OCI-LY7 (cell line): ENCODE measurements at regions not wholly inside any gene's neighbourhood (a gene's known extent, or its start where the extent isn't known, plus 50 kb on each side); places are given as distances from the start of the nearest gene placed in this dataset.

Experiments used
- BruUV-seq: library from RNA; stranded (reverse); fragments of 400-500 nt; replicated peaks from 2 replicates; lab custom pipeline; 2021; lab: Mats Ljungman, UMichigan
- CTCF ChIA-PET: fragments of 300-600 bp; sonication (Branson Sonifier 250); formaldehyde crosslinking; loops from one replicate; lab custom pipeline; 2022; ENCODE audit warnings: antibody characterized with exemption; ENCODE audit not compliant: unreplicated experiment; lab: Charles Lee
- POLR2A ChIA-PET: fragments of 300-600 bp; sonication (Branson Sonifier 250); formaldehyde crosslinking; loops from one replicate; lab custom pipeline; 2022; ENCODE audit warnings: antibody characterized with exemption; lab: Charles Lee
- DNase-seq: peaks from one replicate; pipeline ENCODE4 v3.0.0-alpha.2; 2015; ENCODE audit warnings: low spot score
- H2AFZ ChIP-seq: fragments of 200-600 bp; sonication (generic), shearing (Covaris generic); 2 replicates; pipeline ENCODE4 v1.6.1; 2014; ENCODE audit warnings: mild to moderate bottlenecking, antibody characterized with exemption, low read length, moderate library complexity
- H3K27ac ChIP-seq: fragments of 200-600 bp; sonication (generic); 2 replicates; pipeline ENCODE4 v1.5.1; 2014; ENCODE audit warnings: mixed run types, low read depth, mild to moderate bottlenecking, moderate library complexity, low read length, inconsistent platforms; ENCODE audit not compliant: poor library complexity, severe bottlenecking
- H3K36me3 ChIP-seq: fragments of 200-600 bp; sonication (generic); 2 replicates; pipeline ENCODE4 v1.6.1; 2014; ENCODE audit warnings: mild to moderate bottlenecking, antibody characterized with exemption, low read length, moderate library complexity, mixed read lengths; ENCODE audit not compliant: insufficient read depth
- H3K4me1 ChIP-seq: fragments of 200-600 bp; sonication (generic); 2 replicates; pipeline ENCODE4 v1.5.1; 2014; ENCODE audit warnings: mild to moderate bottlenecking, low read length; ENCODE audit not compliant: insufficient read depth, poor library complexity, severe bottlenecking
- H3K4me2 ChIP-seq: fragments of 200-600 bp; sonication (generic); 2 replicates; pipeline ENCODE4 v1.6.1; 2014; ENCODE audit warnings: mild to moderate bottlenecking, low read length
- H3K4me3 ChIP-seq: fragments of 200-600 bp; sonication (generic); 2 replicates; pipeline ENCODE4 v1.5.1; 2014; ENCODE audit warnings: mild to moderate bottlenecking, low read depth, low read length; ENCODE audit not compliant: poor library complexity, severe bottlenecking
- H3K79me2 ChIP-seq: fragments of 200-600 bp; sonication (generic); 2 replicates; pipeline ENCODE4 v1.6.1; 2016; ENCODE audit warnings: low read depth, mild to moderate bottlenecking, low read length, moderate library complexity, mixed read lengths; ENCODE audit not compliant: insufficient read depth
- H3K9me2 ChIP-seq: fragments of 200-600 bp; sonication (generic); 2 replicates; pipeline ENCODE4 v1.6.1; 2016; ENCODE audit warnings: mild to moderate bottlenecking, low read length, mixed read lengths; ENCODE audit not compliant: insufficient read depth
- H3K9me3 ChIP-seq: fragments of 200-600 bp; sonication (generic); 2 replicates; pipeline ENCODE4 v1.6.1; 2014; ENCODE audit warnings: mild to moderate bottlenecking, mixed run types, low read length, mixed read lengths
- H4K20me1 ChIP-seq: fragments of 200-600 bp; sonication (generic); 2 replicates; pipeline ENCODE4 v1.6.1; 2014; ENCODE audit warnings: mild to moderate bottlenecking, antibody characterized with exemption, low read length, moderate library complexity, mixed read lengths; ENCODE audit not compliant: insufficient read depth
- CTCF ChIP-seq: fragments of 200-600 bp; sonication (generic); conservative IDR thresholded peaks from 2 replicates; pipeline ENCODE4 v1.5.1; 2014; ENCODE audit warnings: mild to moderate bottlenecking, antibody characterized with exemption, low read length, moderate library complexity, mixed read lengths
- EZH2phosphoT487 ChIP-seq: fragments of 200-600 bp; sonication (generic); IDR thresholded peaks from 2 replicates; pipeline ENCODE4 v1.6.1; 2018; ENCODE audit warnings: low read depth, borderline replicate concordance, mild to moderate bottlenecking, mixed run types, antibody characterized with exemption, low read length, moderate library complexity, mixed read lengths
- intact Hi-C: fragments of 100-400 bp; cut with micrococcal nuclease; formaldehyde crosslinking; loops from one replicate; pipeline ENCODE4 v1.10.0; 2022; ENCODE audit not compliant: unreplicated experiment

GRCh38 chr4:11839889-11840288 lies 411.2 kb upstream of the HS3ST1 start:
- Histone ChIP-seq H3K4me1 (no peaks in the 10 kb centered on the region), H3K9me2 (no peaks in the 10 kb centered on the region), H3K27ac (no peak overlapping the region), H3K79me2 (no peaks in the 10 kb centered on the region), H3K4me2 (no peak overlapping the region), H3K36me3 (no peaks in the 10 kb centered on the region), H4K20me1 (no peaks in the 10 kb centered on the region), H2AFZ (no peak overlapping the region), H3K9me3 (no peaks in the 10 kb centered on the region), H3K4me3 (no peak overlapping the region)
- BruUV-seq, result no TSS peak
- TF ChIP-seq CTCF (no peak), EZH2phosphoT487 (no peak)
- no peak for DNase-seq
- intact Hi-C loops, result no loop called here
- ChIA-PET CTCF (no interaction called here), POLR2A (interaction anchor here (0.6 kb wide), 1 partner anchor 112 kb away, joined by 3 read pairs; no protein-coding TSS in a partner anchor)

- H2AFZ ChIP-seq, result no peak overlapping the region
- no peaks in the 10 kb centered on the region for H3K9me2 ChIP-seq
- TF ChIP-seq CTCF (no peak), EZH2phosphoT487 (no peak)
- DNase-seq, result no peak
- no peaks in the 10 kb centered on the region for H3K36me3 ChIP-seq
- CTCF ChIA-PET, result no interaction called here
- H3K9me3 ChIP-seq, result 0 out of 2 replicates have a peak, but pooled peaks cover 3% of the 10 kb centered on the region
- no peak overlapping the region for H3K4me2 ChIP-seq
- H3K4me3 ChIP-seq, result no peak overlapping the region
- no peaks in the 10 kb centered on the region for H4K20me1 ChIP-seq
- POLR2A ChIA-PET, result no interaction called here
- intact Hi-C loops, result no loop called here
- H3K79me2 ChIP-seq, result no peaks in the 10 kb centered on the region
- H3K4me1 ChIP-seq, result no peaks in the 10 kb centered on the region
- no TSS peak for BruUV-seq
- H3K27ac ChIP-seq, result no peak overlapping the region
These were observed 403.0 kb upstream of the HS3ST1 start for GRCh38 chr4:11831739-11832138.

GRCh38 chr4:11824566-11824965 lies 395.9 kb upstream of the HS3ST1 start:
- Histone ChIP-seq H3K27ac (no peak overlapping the region), H4K20me1 (no peaks in the 10 kb centered on the region), H3K36me3 (no peaks in the 10 kb centered on the region), H3K9me3 (no peaks in the 10 kb centered on the region), H3K9me2 (no peaks in the 10 kb centered on the region), H3K4me2 (no peak overlapping the region), H2AFZ (no peak overlapping the region), H3K79me2 (no peaks in the 10 kb centered on the region), H3K4me1 (no peaks in the 10 kb centered on the region), H3K4me3 (no peak overlapping the region)
- no peak for DNase-seq
- no TSS peak for BruUV-seq
- POLR2A ChIA-PET, result interaction anchor here (0.6 to 1.0 kb wide), 2 partner anchors 13 to 454 kb away, joined by 3 read pairs; no protein-coding TSS in a partner anchor
- intact Hi-C loops, result no loop called here
- CTCF ChIA-PET, result no interaction called here
- no peak for TF ChIP-seq EZH2phosphoT487
